ENCODE measurements at regions not wholly inside any gene's neighbourhood (a gene's known extent, or its start where the extent isn't known, plus 50 kb on each side); places are given as distances from the start of the nearest gene placed in this dataset.

DNA sequence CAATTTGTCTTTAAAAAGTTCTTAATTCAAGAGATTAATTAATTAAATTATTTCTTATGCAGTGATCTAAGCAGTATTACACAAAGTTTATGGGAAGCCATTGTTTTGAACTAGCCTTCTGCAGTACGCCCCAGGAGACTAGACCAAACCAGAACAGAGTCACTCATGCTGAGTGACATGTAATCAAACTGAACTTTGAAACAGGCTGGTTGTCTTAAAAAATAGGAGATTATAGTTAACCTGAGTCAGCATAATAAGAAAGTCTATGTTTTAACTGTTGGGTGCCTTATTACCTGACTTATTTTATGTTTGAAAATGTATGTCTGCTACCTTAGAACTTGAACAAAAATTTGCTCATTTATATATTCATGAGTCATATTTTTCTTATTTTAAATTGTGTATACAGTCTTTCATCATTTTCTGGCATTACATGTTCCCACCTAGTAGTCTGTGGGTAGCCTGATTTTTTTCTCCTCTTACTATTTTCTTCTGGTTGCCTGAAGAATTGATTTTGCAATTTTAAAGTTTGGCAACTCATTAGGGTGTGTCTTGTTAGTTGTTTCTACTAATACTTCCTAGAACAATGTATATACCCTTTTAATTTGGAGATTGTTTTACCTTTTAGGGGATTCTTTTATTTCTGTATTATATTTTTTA, 161.4 kb downstream of the AASDHPPT start:
- DNase-seq (ENCODE audit: low read depth, low spot score) (no peak), FAIRE-seq (no peak)
- Histone ChIP-seq H3K79me2 (ENCODE audit: control insufficient read depth, insufficient read depth, low read length) (no peaks in the 10 kb centered on the region), H3K27me3 (ENCODE audit: control insufficient read depth in 2 of 2, insufficient read depth in 2 of 2, low read length in 2 of 2) (no peaks in the 10 kb centered on the region), H3K36me3 (ENCODE audit: control insufficient read depth in 2 of 2, extremely low read depth in 1 of 2, insufficient read depth in 2 of 2, low read length in 2 of 2) (no peaks in the 10 kb centered on the region), H3K27ac (ENCODE audit: insufficient read depth, low read depth, low read length) (no peak overlapping the region), H3K4me1 (ENCODE audit: control insufficient read depth, extremely low read depth, insufficient read depth, low read length) (no peaks in the 10 kb centered on the region), H3K9me1 (replicated peaks; ENCODE audit: control insufficient read depth, extremely low read depth, insufficient read depth, low read length) (no peaks in the 10 kb centered on the region), H2AFZ (ENCODE audit: low read depth, low read length) (no peak overlapping the region), H3K4me2 (ENCODE audit: insufficient read depth, low read length) (no peak overlapping the region), H4K20me1 (replicated peaks; ENCODE audit: control insufficient read depth, extremely low read depth, insufficient read depth, low read length) (no peaks in the 10 kb centered on the region), H3K9me3 (replicated peaks; ENCODE audit: control insufficient read depth, insufficient read depth, low read length) (no peaks in the 10 kb centered on the region), H3K4me3 (replicated peaks in 1 of 3; ENCODE audit: insufficient read depth in 1 of 3, low read depth in 1 of 3, low read length in 3 of 3) (no peak overlapping the region), H3K9ac (replicated peaks; ENCODE audit: extremely low read depth, insufficient read depth, low read length) (no peak overlapping the region)
- dilution Hi-C loops (cut with MboI; ENCODE audit: extremely low pct_ligation_motif_present, low sequenced_read_pairs) (no loop called here), intact Hi-C loops (cut with micrococcal nuclease) (no loop called here)
- ChIA-PET POLR2A (no interaction called here), CTCF (no interaction called here)
- no TSS peak for BruUV-seq (replicated peaks)
- TF ChIP-seq POLR2A (IDR thresholded peaks at IDR 0.05; ENCODE audit: low read depth, low read length) (no peak), EZH2 (IDR thresholded peaks at IDR 0.05; ENCODE audit: borderline replicate concordance, low read depth, low read length, severe bottlenecking) (no peak), FOS (IDR thresholded peaks at IDR 0.05; ENCODE audit: borderline replicate concordance, insufficient read depth, low read length) (no peak), GATA2 (IDR thresholded peaks at IDR 0.05; ENCODE audit: insufficient read depth, insufficient read length, low read depth, low read length) (no peak), MYC (IDR thresholded peaks at IDR 0.05; ENCODE audit: low read depth, low read length) (no peak), JUN (IDR thresholded peaks at IDR 0.05; ENCODE audit: borderline replicate concordance, insufficient read depth, insufficient read length, low read depth) (no peak), POLR2AphosphoS5 (IDR thresholded peaks at IDR 0.05; ENCODE audit: insufficient read depth, low read depth, low read length) (no peak)
- TF ChIP-seq, protein P1, sequence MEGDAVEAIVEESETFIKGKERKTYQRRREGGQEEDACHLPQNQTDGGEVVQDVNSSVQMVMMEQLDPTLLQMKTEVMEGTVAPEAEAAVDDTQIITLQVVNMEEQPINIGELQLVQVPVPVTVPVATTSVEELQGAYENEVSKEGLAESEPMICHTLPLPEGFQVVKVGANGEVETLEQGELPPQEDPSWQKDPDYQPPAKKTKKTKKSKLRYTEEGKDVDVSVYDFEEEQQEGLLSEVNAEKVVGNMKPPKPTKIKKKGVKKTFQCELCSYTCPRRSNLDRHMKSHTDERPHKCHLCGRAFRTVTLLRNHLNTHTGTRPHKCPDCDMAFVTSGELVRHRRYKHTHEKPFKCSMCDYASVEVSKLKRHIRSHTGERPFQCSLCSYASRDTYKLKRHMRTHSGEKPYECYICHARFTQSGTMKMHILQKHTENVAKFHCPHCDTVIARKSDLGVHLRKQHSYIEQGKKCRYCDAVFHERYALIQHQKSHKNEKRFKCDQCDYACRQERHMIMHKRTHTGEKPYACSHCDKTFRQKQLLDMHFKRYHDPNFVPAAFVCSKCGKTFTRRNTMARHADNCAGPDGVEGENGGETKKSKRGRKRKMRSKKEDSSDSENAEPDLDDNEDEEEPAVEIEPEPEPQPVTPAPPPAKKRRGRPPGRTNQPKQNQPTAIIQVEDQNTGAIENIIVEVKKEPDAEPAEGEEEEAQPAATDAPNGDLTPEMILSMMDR (IDR thresholded peaks at IDR 0.05; ENCODE audit: extremely low read depth in 1 of 2, insufficient read depth in 1 of 2, low read depth in 1 of 2, low read length in 2 of 2), result no peak
- TF ChIP-seq, protein P2, sequence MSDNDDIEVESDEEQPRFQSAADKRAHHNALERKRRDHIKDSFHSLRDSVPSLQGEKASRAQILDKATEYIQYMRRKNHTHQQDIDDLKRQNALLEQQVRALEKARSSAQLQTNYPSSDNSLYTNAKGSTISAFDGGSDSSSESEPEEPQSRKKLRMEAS (IDR thresholded peaks at IDR 0.05; ENCODE audit: insufficient read depth, insufficient read length), result no peak

All from endothelial cell of umbilical vein (primary cell).